Left ventricle myocardium superior (tissue), 1 donor: ENCODE measurements at regions not wholly inside any gene's neighbourhood (a gene's known extent, or its start where the extent isn't known, plus 50 kb on each side); places are given as distances from the start of the nearest gene placed in this dataset.
A peak's percentile ranks its signal among the peaks of the same experiment; 100 is the strongest.

Experiments
- ATAC-seq: fragments of 200-7000 bp; cut with Tn5 transposase; one replicate; pipeline ENCODE4 v1.9.1; 2020; ENCODE audit warnings: mild to moderate bottlenecking, moderate library complexity
- DNase-seq: peaks from one replicate; pipeline ENCODE4 v3.0.0-alpha.2; 2020
- intact Hi-C: fragments of 100-400 bp; cut with micrococcal nuclease; formaldehyde crosslinking; loops from one replicate; pipeline ENCODE4 v1.11.0; 2022
- donor health status: DM: no; HTN: yes; CAD: no; lungs with severe emphysema.

GRCh38 chr6:152897807-152898399 is 84.9 kb downstream of the FBXO5 start:
- peak; percentile 75 for ATAC-seq
- intact Hi-C loops, result no loop called here
- DNase-seq, result peak; percentile 70

GRCh38 chr6:152904678-152905077 is 78.2 kb downstream of the FBXO5 start:
- intact Hi-C loops, result no loop called here
- no peak for DNase-seq
- ATAC-seq, result no peak

GRCh38 chr6:152905551-152906299 is 77.1 kb downstream of the FBXO5 start:
- intact Hi-C loops, result no loop called here
- DNase-seq (no peak), ATAC-seq (no peak)

GRCh38 chr6:152909241-152909640 is 73.6 kb downstream of the FBXO5 start:
- DNase-seq (no peak), ATAC-seq (no peak)
- intact Hi-C loops, result no loop called here

GRCh38 chr6:152916035-152916434 is 66.8 kb downstream of the FBXO5 start:
- ATAC-seq, result no peak
- no peak for DNase-seq
- intact Hi-C loops, result no loop called here

- ATAC-seq, result no peak
- intact Hi-C loops, result no loop called here
- DNase-seq, result no peak
Measured at GRCh38 chr6:152918991-152919390, 63.9 kb downstream of the FBXO5 start.

- DNase-seq (no peak), ATAC-seq (no peak)
- intact Hi-C loops, result no loop called here
Measured at GRCh38 chr6:152920016-152920415, 62.8 kb downstream of the FBXO5 start.
